HEK293 (cell line): ENCODE measurements at regions not wholly inside any gene's neighbourhood (a gene's known extent, or its start where the extent isn't known, plus 50 kb on each side); places are given as distances from the start of the nearest gene placed in this dataset.
A peak's percentile ranks its signal among the peaks of the same experiment; 100 is the strongest.

Experiments
- CTCF ChIA-PET: fragments of 350-600 bp; formaldehyde crosslinking; extraction: SDS; loops from one replicate; lab custom pipeline; 2021; ENCODE audit warnings: antibody characterized with exemption; lab: Yijun Ruan, JAX
- POLR2A ChIA-PET: fragments of 300-600 bp; formaldehyde crosslinking; extraction: SDS; loops from one replicate; lab custom pipeline; 2020; ENCODE audit warnings: antibody characterized with exemption, inconsistent platforms; lab: Yijun Ruan, JAX
- H3K27ac ChIP-seq: fragments of 200-500 bp; sonication (Bioruptor generic); 2 replicates; pipeline ENCODE4 v1.5.1; 2014; ENCODE audit warnings: low read depth, low read length, control low read depth, inconsistent platforms; ENCODE audit errors: extremely low read depth
- H3K36me3 ChIP-seq, 2 experiments: fragments of 200-500 bp in 1 of 2; sonication (Bioruptor generic) in 1 of 2; 1 replicate in 1 of 2; 2 replicates in 1 of 2; pipeline ENCODE4 v1.5.1; 2014 to 2017; ENCODE audit warnings: inconsistent platforms in 2 of 2, low read length in 2 of 2; ENCODE audit not compliant: control insufficient read depth in 2 of 2, insufficient read depth in 1 of 2
- H3K4me1 ChIP-seq: fragments of 200-500 bp; sonication (Bioruptor generic); 2 replicates; pipeline ENCODE4 v1.5.1; 2014; ENCODE audit warnings: mild to moderate bottlenecking, low read length, inconsistent platforms; ENCODE audit not compliant: control insufficient read depth, insufficient read depth
- H3K4me3 ChIP-seq: 2 replicates; pipeline ENCODE4 v1.5.1; 2011; ENCODE audit warnings: low read depth, mild to moderate bottlenecking, control low read depth, low read length, moderate library complexity
- H3K9me3 ChIP-seq: fragments of 200-500 bp; sonication (Bioruptor generic); 2 replicates; pipeline ENCODE4 v1.5.1; 2014; ENCODE audit warnings: low read depth, low read length, inconsistent platforms; ENCODE audit not compliant: control insufficient read depth, insufficient read depth
- HOXC10 ChIP-seq: sonication (generic); formaldehyde crosslinking; IDR thresholded peaks from 2 replicates; pipeline ENCODE4 v1.8.1; 2023; ENCODE audit warnings: mild to moderate bottlenecking, missing genetic modification reagents
- PATZ1 ChIP-seq: fragments of 450-650 bp; formaldehyde crosslinking; IDR thresholded peaks from 2 replicates; pipeline ENCODE4 v1.5.1; 2016; ENCODE audit warnings: missing biosample characterization, missing genetic modification characterization
- REPIN1 ChIP-seq: fragments of 450-650 bp; formaldehyde crosslinking; IDR thresholded peaks from 2 replicates; pipeline ENCODE4 v1.5.1; 2017; ENCODE audit warnings: missing biosample characterization, missing genetic modification characterization, low read depth
- SP2 ChIP-seq: fragments of 450-650 bp; formaldehyde crosslinking; IDR thresholded peaks from 2 replicates; pipeline ENCODE4 v1.5.1; 2016; ENCODE audit warnings: missing biosample characterization, missing genetic modification characterization
- SP3 ChIP-seq: fragments of 450-650 bp; formaldehyde crosslinking; IDR thresholded peaks from 2 replicates; pipeline ENCODE4 v1.5.1; 2016; ENCODE audit warnings: missing biosample characterization, missing genetic modification characterization
- YY1 ChIP-seq: fragments of 450-650 bp; formaldehyde crosslinking; IDR thresholded peaks from 2 replicates; pipeline ENCODE4 v1.5.1; 2018; ENCODE audit warnings: missing biosample characterization, missing genetic modification characterization
- ZFHX2 ChIP-seq: fragments of 450-650 bp; formaldehyde crosslinking; conservative IDR thresholded peaks from 2 replicates; pipeline ENCODE4 v1.5.1; 2016; ENCODE audit warnings: missing biosample characterization, missing genetic modification characterization
- ZNF121 ChIP-seq: fragments of 450-650 bp; formaldehyde crosslinking; IDR thresholded peaks from 2 replicates; pipeline ENCODE4 v1.5.1; 2016; ENCODE audit warnings: missing biosample characterization, missing genetic modification characterization
- ZNF174 ChIP-seq: fragments of 450-650 bp; formaldehyde crosslinking; IDR thresholded peaks from 2 replicates; pipeline ENCODE4 v1.5.0; 2017; ENCODE audit warnings: missing biosample characterization, mild to moderate bottlenecking, missing genetic modification characterization
- ZNF23 ChIP-seq: fragments of 450-650 bp; formaldehyde crosslinking; IDR thresholded peaks from 2 replicates; pipeline ENCODE4 v1.5.1; 2016; ENCODE audit warnings: missing biosample characterization, missing genetic modification characterization, borderline replicate concordance
- ZNF239 ChIP-seq: fragments of 450-650 bp; formaldehyde crosslinking; IDR thresholded peaks from 2 replicates; pipeline ENCODE4 v1.5.1; 2016; ENCODE audit warnings: missing biosample characterization, missing genetic modification characterization
- ZNF274 ChIP-seq, 2 experiments: fragments of 200-500 bp in 1 of 2; fragments of 450-650 bp in 1 of 2; sonication (Bioruptor generic) in 1 of 2; formaldehyde crosslinking in 1 of 2; IDR thresholded peaks; 2 replicates each; pipeline versions ENCODE4 v1.5.1 to v1.6.1; 2014 to 2016; ENCODE audit warnings: borderline replicate concordance in 1 of 2, inconsistent platforms in 1 of 2, low read length in 1 of 2, missing biosample characterization in 1 of 2, missing genetic modification characterization in 1 of 2
- ZNF302 ChIP-seq: fragments of 450-650 bp; formaldehyde crosslinking; IDR thresholded peaks from 2 replicates; pipeline ENCODE4 v1.5.1; 2016; ENCODE audit warnings: missing biosample characterization, missing genetic modification characterization, low read depth
- ZNF510 ChIP-seq: fragments of 450-650 bp; formaldehyde crosslinking; IDR thresholded peaks from 2 replicates; pipeline ENCODE4 v1.5.1; 2018; ENCODE audit warnings: mild to moderate bottlenecking, missing genetic modification characterization, missing biosample characterization; ENCODE audit not compliant: insufficient replicate concordance
- ZNF530 ChIP-seq: fragments of 450-650 bp; formaldehyde crosslinking; IDR thresholded peaks from 2 replicates; pipeline ENCODE4 v1.5.1; 2016; ENCODE audit warnings: low read depth, missing biosample characterization, missing genetic modification characterization
- ZNF560 ChIP-seq: fragments of 450-650 bp; formaldehyde crosslinking; IDR thresholded peaks from 2 replicates; pipeline ENCODE4 v1.5.1; 2017; ENCODE audit warnings: missing biosample characterization, missing genetic modification characterization, borderline replicate concordance
- ZNF645 ChIP-seq: fragments of 450-650 bp; formaldehyde crosslinking; IDR thresholded peaks from 2 replicates; pipeline ENCODE4; 2016; ENCODE audit warnings: missing biosample characterization, missing genetic modification characterization
- ZNF658 ChIP-seq: fragments of 450-650 bp; formaldehyde crosslinking; IDR thresholded peaks from 2 replicates; pipeline ENCODE4; 2016; ENCODE audit warnings: missing biosample characterization, missing genetic modification characterization

- ChIA-PET CTCF (no interaction called here), POLR2A (no interaction called here)
- Histone ChIP-seq H3K4me3 (no peak overlapping the region), H3K27ac (no peak overlapping the region), H3K9me3 (no peaks in the 10 kb centered on the region), H3K4me1 (peaks cover 2% of the 10 kb centered on the region; the same call in 1 of the 2 replicates), H3K36me3 (no peaks in the 10 kb centered on the region)
- TF ChIP-seq ZNF174 (tag by site-specific recombination) (no peak), ZNF274 (IDR thresholded peaks at IDR 0.05; ENCODE audit: low read length) (no peak), ZNF274 (tag by site-specific recombination; IDR thresholded peaks at IDR 0.05; ENCODE audit: borderline replicate concordance) (no peak), SP3 (tag by site-specific recombination) (no peak), ZNF530 (tag by site-specific recombination) (no peak), ZNF510 (tag by site-specific recombination) (no peak), ZNF645 (tag by site-specific recombination) (no peak), ZFHX2 (tag by site-specific recombination) (no peak), YY1 (tag by site-specific recombination) (no peak), ZNF23 (tag by site-specific recombination) (no peak), SP2 (tag by site-specific recombination) (no peak), HOXC10 (no peak), ZNF560 (tag by site-specific recombination) (no peak), ZNF239 (no peak)
These were observed 166.4 kb downstream of the TANC2 start for GRCh38 chr17:63132459-63132911.

GRCh38 chr17:63133491-63133890 lies 167.5 kb downstream of the TANC2 start:
- ChIA-PET POLR2A (interaction anchor here (0.8 kb wide), 1 partner anchor 17 kb away, joined by 4 read pairs; no protein-coding TSS in a partner anchor), CTCF (no interaction called here)
- Histone ChIP-seq H3K4me1 (peaks cover 2% of the 10 kb centered on the region; the same call in 1 of the 2 replicates), H3K9me3 (no peaks in the 10 kb centered on the region), H3K4me3 (no peak overlapping the region), H3K27ac (no peak overlapping the region), H3K36me3 (no peaks in the 10 kb centered on the region)
- no peak for TF ChIP-seq ZNF302

GRCh38 chr17:63134867-63135266 lies 168.8 kb downstream of the TANC2 start:
- no peaks in the 10 kb centered on the region for H3K9me3 ChIP-seq
- TF ChIP-seq ZNF121 (tag by site-specific recombination) (peak; percentile 85), ZNF239 (no peak), PATZ1 (tag by site-specific recombination) (no peak), REPIN1 (no peak), ZNF658 (no peak)
- ChIA-PET POLR2A (no interaction called here), CTCF (interaction anchor here (0.7 kb wide), 1 partner anchor 1285 kb away, joined by 3 read pairs; no protein-coding TSS in a partner anchor)
- no peak overlapping the region for H3K27ac ChIP-seq
- peaks cover 2% of the 10 kb centered on the region; the same call in 1 of the 2 replicates for H3K4me1 ChIP-seq
- H3K36me3 ChIP-seq, result no peaks in the 10 kb centered on the region
- no peak overlapping the region for H3K4me3 ChIP-seq
